HCT116 (cell line): ENCODE measurements at regions not wholly inside any gene's neighbourhood (a gene's known extent, or its start where the extent isn't known, plus 50 kb on each side); places are given as distances from the start of the nearest gene placed in this dataset.
A peak's percentile ranks its signal among the peaks of the same experiment; 100 is the strongest.

ENCODE experiments used
- ATAC-seq: fragments of 200-7000 bp; cut with Tn5 transposase; 2 replicates; pipeline ENCODE4 v1.9.1; 2020; ENCODE audit warnings: mild to moderate bottlenecking, moderate library complexity
- BruUV-seq: library from RNA; stranded (reverse); fragments of 400-500 nt; replicated peaks from 2 replicates; lab custom pipeline; 2021; lab: Mats Ljungman, UMichigan
- CTCF ChIA-PET: fragments of 300-600 bp; sonication (Branson Sonifier 250); formaldehyde crosslinking; loops from one replicate; lab custom pipeline; 2021; ENCODE audit warnings: antibody characterized with exemption; lab: Charles Lee
- POLR2A ChIA-PET: fragments of 300-600, 350-600 bp; sonication (Branson Sonifier 250); formaldehyde crosslinking; loops from one replicate; lab custom pipeline; 2021; ENCODE audit warnings: antibody characterized with exemption; lab: Charles Lee
- RAD21 ChIA-PET, 2 experiments: fragments of 300-600 bp; sonication (Branson Sonifier 250); formaldehyde crosslinking; loops; one replicate each; lab custom pipeline; 2023; ENCODE audit warnings: low total read pairs in 2 of 2; ENCODE audit not compliant: uncharacterized antibody in 2 of 2, unreplicated experiment in 2 of 2, low non-redundant PET in 1 of 2; lab: Charles Lee
- DNase-seq: peaks from one replicate; pipeline ENCODE4 v3.0.0-alpha.2; 2010; ENCODE audit warnings: low read depth, low spot score
- H2AFZ ChIP-seq: fragments of 200-600 bp; shearing (Covaris generic), sonication (generic); 2 replicates; pipeline ENCODE4 v1.6.1; 2017; ENCODE audit warnings: low read depth, mixed run types, mixed read lengths, antibody characterized with exemption, low read length; ENCODE audit not compliant: poor library complexity, severe bottlenecking
- H3K27ac ChIP-seq: 2 replicates; pipeline ENCODE4 v1.5.1; 2012; ENCODE audit warnings: low read depth, low read length
- H3K27me3 ChIP-seq: fragments of 200-600 bp; sonication (generic); 2 replicates; pipeline ENCODE4 v1.6.1; 2016; ENCODE audit warnings: mixed run types, low read length, mixed read lengths; ENCODE audit not compliant: insufficient read depth
- H3K36me3 ChIP-seq, 2 experiments: fragments of 200-500 bp in 1 of 2; fragments of 200-600 bp in 1 of 2; sonication (Bioruptor generic) in 1 of 2; sonication (generic) in 1 of 2; 2 replicates each; pipeline versions ENCODE4 v1.5.1 to v1.6.1; 2014 to 2016; ENCODE audit warnings: low read length in 2 of 2, inconsistent platforms in 1 of 2, mixed read lengths in 1 of 2, mixed run types in 1 of 2; ENCODE audit not compliant: insufficient read depth in 2 of 2, control insufficient read depth in 1 of 2
- H3K4me1 ChIP-seq, 2 experiments: fragments of 200-600 bp in 1 of 2; sonication (generic) in 1 of 2; 2 replicates each; pipeline versions ENCODE4 v1.5.1 to v1.6.1; 2012 to 2017; ENCODE audit warnings: low read length in 2 of 2, inconsistent platforms in 1 of 2, mild to moderate bottlenecking in 1 of 2, mixed read lengths in 1 of 2, mixed run types in 1 of 2, moderate library complexity in 1 of 2; ENCODE audit not compliant: insufficient read depth in 2 of 2, control insufficient read depth in 1 of 2
- H3K4me2 ChIP-seq: fragments of 200-600 bp; sonication (generic); 2 replicates; pipeline ENCODE4 v1.6.1; 2017; ENCODE audit warnings: mixed run types, low read length, mixed read lengths
- H3K4me3 ChIP-seq, 2 experiments: fragments of 200-600 bp in 1 of 2; sonication (generic) in 1 of 2; replicated peaks in 1 of 2; 2 replicates each; pipeline ENCODE4 v1.5.1; 2011 to 2016; ENCODE audit warnings: low read length in 2 of 2, control low read depth in 1 of 2, low read depth in 1 of 2, mild to moderate bottlenecking in 1 of 2, mixed read lengths in 1 of 2, mixed run types in 1 of 2
- H3K79me2 ChIP-seq: fragments of 200-600 bp; sonication (generic); 2 replicates; pipeline ENCODE4 v1.6.1; 2017; ENCODE audit warnings: mild to moderate bottlenecking, mixed run types, low read length, moderate library complexity, mixed read lengths; ENCODE audit not compliant: insufficient read depth
- H3K9ac ChIP-seq: fragments of 200-600 bp; sonication (generic); 2 replicates; pipeline ENCODE4 v1.6.1; 2016; ENCODE audit warnings: low read length, mixed read lengths
- H3K9me2 ChIP-seq: fragments of 200-600 bp; sonication (generic), shearing (Covaris generic); 2 replicates; pipeline ENCODE4 v1.6.1; 2017; ENCODE audit warnings: mixed run types, mild to moderate bottlenecking, moderate library complexity; ENCODE audit not compliant: insufficient read depth
- H3K9me3 ChIP-seq, 2 experiments: fragments of 200-500 bp in 1 of 2; fragments of 200-600 bp in 1 of 2; sonication (Bioruptor generic) in 1 of 2; sonication (generic) in 1 of 2; 2 replicates each; pipeline ENCODE4 v1.6.1; 2014 to 2017; ENCODE audit warnings: low read length in 2 of 2, mixed read lengths in 2 of 2, inconsistent platforms in 1 of 2, low read depth in 1 of 2, mild to moderate bottlenecking in 1 of 2, mixed run types in 1 of 2, moderate library complexity in 1 of 2; ENCODE audit not compliant: control insufficient read depth in 1 of 2, insufficient read depth in 1 of 2
- H4K20me1 ChIP-seq: fragments of 200-600 bp; sonication (generic), shearing (Covaris generic); 2 replicates; pipeline ENCODE4 v1.6.1; 2017; ENCODE audit warnings: mixed run types, mild to moderate bottlenecking, moderate library complexity; ENCODE audit not compliant: insufficient read depth
- ATF3 ChIP-seq: IDR thresholded peaks from 2 replicates; pipeline ENCODE4 v1.6.1; 2012
- CEBPB ChIP-seq: IDR thresholded peaks from 2 replicates; pipeline ENCODE4 v1.6.1; 2012; ENCODE audit warnings: low read depth
- ELF1 ChIP-seq: IDR thresholded peaks from 2 replicates; pipeline ENCODE4 v1.6.1; 2012; ENCODE audit warnings: low read depth, borderline replicate concordance
- EZH2 ChIP-seq: fragments of 200-600 bp; sonication (generic); IDR thresholded peaks from 2 replicates; pipeline ENCODE4 v1.6.1; 2017; ENCODE audit warnings: antibody characterized with exemption, mixed run types
- JUND ChIP-seq: IDR thresholded peaks from 2 replicates; pipeline ENCODE4 v1.6.1; 2012
- MAX ChIP-seq: IDR thresholded peaks from 2 replicates; pipeline ENCODE4 v1.6.1; 2012
- POLR2A ChIP-seq: IDR thresholded peaks from 2 replicates; pipeline ENCODE4 v1.7.0; 2011; ENCODE audit warnings: borderline replicate concordance; ENCODE audit not compliant: insufficient read depth, insufficient read length; ENCODE audit errors: extremely low read depth
- POLR2AphosphoS5 ChIP-seq: IDR thresholded peaks from 2 replicates; pipeline ENCODE4 v1.6.1; 2011; ENCODE audit warnings: mild to moderate bottlenecking, low read depth, low read length, moderate library complexity
- SP1 ChIP-seq: IDR thresholded peaks from 2 replicates; pipeline ENCODE4 v1.6.1; 2012; ENCODE audit warnings: low read depth
- TCF7L2 ChIP-seq: IDR thresholded peaks from 2 replicates; pipeline ENCODE4 v1.7.0; 2011; ENCODE audit warnings: borderline replicate concordance, inconsistent platforms; ENCODE audit not compliant: insufficient read depth, insufficient read length; ENCODE audit errors: extremely low read depth
- YY1 ChIP-seq: IDR thresholded peaks from 2 replicates; pipeline ENCODE4 v1.6.1; 2011; ENCODE audit warnings: low read length, low read depth, moderate library complexity, mild to moderate bottlenecking; ENCODE audit not compliant: insufficient replicate concordance; ENCODE audit errors: extremely low read depth
- ZBTB33 ChIP-seq: IDR thresholded peaks from 2 replicates; pipeline ENCODE4 v1.6.1; 2011; ENCODE audit warnings: mild to moderate bottlenecking, low read length, moderate library complexity; ENCODE audit not compliant: insufficient replicate concordance; ENCODE audit errors: extremely low read depth
- intact Hi-C: fragments of 100-400 bp; cut with micrococcal nuclease; formaldehyde crosslinking; loops from 2 replicates; pipeline ENCODE4 v1.10.0; 2022

GRCh38 chr15:62899090-62899493 is 143.5 kb upstream of the TPM1 start:
- H3K4me2 ChIP-seq, result peak overlapping the region; percentile 7; the same call in 1 of the 2 replicates
- no peak overlapping the region for H3K27ac ChIP-seq
- H4K20me1 ChIP-seq, result no peaks in the 10 kb centered on the region
- ChIA-PET RAD21 (no interaction called here), POLR2A (no interaction called here)
- H3K4me3 ChIP-seq, result no peak overlapping the region
- DNase-seq, result no peak
- H3K79me2 ChIP-seq, result no peaks in the 10 kb centered on the region
- TF ChIP-seq MAX, result no peak
- no peak for TF ChIP-seq SP1
- no peak for TF ChIP-seq EZH2
- no peak for TF ChIP-seq ZBTB33
- TF ChIP-seq JUND, result no peak
- no peak for TF ChIP-seq POLR2A
- no peak for TF ChIP-seq TCF7L2
- TF ChIP-seq ELF1, result no peak
- no peak for TF ChIP-seq ATF3
- TF ChIP-seq CEBPB, result no peak
- no peak for TF ChIP-seq POLR2AphosphoS5
- TF ChIP-seq YY1, result no peak
- TF ChIP-seq, all 23 proteins: peak for 0
- Histone ChIP-seq H3K9me2 (no peaks in the 10 kb centered on the region), H3K36me3 (no peaks in the 10 kb centered on the region), H3K9ac (no peak overlapping the region), H2AFZ (no peak overlapping the region), H3K9me3 (no peaks in the 10 kb centered on the region), H3K27me3 (no peaks in the 10 kb centered on the region), H3K4me1 (peaks cover 28 to 52% of the 10 kb centered on the region in 2 experiments)
- CTCF ChIA-PET, result no interaction called here
- no peak for ATAC-seq
- BruUV-seq, result no TSS peak
- intact Hi-C loops, result no loop called here
